Stimulated activated CD4-positive, alpha-beta T cell treated with anti-CD3 and anti-CD28 coated beads, Interleukin-1b, Interleukin-23, amount 100 ng/mL, for 24 hours (primary cell): ENCODE measurements at regions not wholly inside any gene's neighbourhood (a gene's known extent, or its start where the extent isn't known, plus 50 kb on each side); places are given as distances from the start of the nearest gene placed in this dataset.

ENCODE experiments used
- DNase-seq, 4 experiments: peaks; one replicate each; pipeline ENCODE4 v3.0.0-alpha.2; 2020; ENCODE audit warnings: low read depth in 4 of 4, low spot score in 1 of 4

DNA sequence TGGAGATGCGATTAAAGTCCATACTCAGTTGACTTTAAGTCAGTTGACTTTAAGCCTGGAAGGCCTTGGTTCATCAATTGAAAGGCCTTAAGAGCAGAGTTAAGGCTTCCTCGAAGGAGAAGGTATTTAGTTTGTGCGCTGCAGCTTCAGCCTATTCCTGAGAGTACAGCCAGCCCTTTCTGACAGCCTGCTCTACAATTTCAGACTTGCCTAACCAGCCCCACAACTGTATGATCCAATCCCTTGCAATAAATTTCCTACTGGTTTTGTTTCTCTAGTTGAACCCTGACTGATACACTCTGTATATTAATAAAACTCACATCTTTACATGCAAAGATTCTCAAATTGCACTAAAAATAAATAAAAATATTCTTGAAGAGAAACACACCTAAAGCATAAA, 66.1 kb upstream of the RORA start:
- DNase-seq, result no peak

DNA sequence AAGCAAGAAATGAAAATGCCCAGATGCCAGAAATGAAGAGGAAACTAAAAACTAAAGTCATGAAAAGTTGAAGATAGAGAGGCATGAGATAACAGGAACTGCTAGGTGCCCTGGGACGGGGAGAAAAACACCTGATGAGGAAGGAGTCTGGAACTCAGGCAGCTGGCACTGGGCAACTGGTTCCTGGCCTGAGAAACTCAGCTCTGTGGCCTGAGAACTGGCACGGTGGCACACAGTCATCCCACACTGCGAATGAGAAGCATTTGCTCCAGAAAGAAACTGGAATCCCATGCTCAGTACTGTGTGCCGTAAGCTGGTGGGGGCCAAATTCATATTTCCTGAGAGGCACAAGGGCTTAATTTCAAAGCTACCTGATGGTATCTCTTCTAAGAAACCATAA, 53.6 kb upstream of the RORA start:
- no peak for DNase-seq

DNA sequence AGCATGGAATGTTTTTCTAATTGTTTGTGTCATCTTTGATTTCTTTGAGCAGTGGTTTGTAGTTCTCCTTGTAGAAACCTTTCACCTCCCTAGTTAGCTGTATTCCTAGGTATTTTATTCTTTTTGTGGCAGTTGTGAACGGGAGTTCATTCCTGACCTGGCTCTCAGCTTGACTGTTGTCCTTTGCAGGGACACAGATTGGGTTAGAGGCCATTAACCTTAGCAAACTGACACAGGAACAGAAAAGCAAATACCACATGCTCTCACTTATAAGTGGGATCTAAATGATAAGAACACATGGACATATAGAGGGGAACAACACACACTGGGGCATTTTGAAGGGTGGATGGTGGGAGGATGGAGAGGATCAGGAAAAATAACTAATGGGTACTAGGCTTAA, 52.2 kb upstream of the RORA start:
- DNase-seq, result no peak
